CD4-positive, alpha-beta T cell treated with Interleukin-2 at 100 ng/mL for 4 hours (primary cell): ENCODE measurements at regions not wholly inside any gene's neighbourhood (a gene's known extent, or its start where the extent isn't known, plus 50 kb on each side); places are given as distances from the start of the nearest gene placed in this dataset.

ENCODE experiments used
- DNase-seq: peaks from one replicate; pipeline ENCODE4 v3.0.0-alpha.2; 2020; ENCODE audit warnings: low spot score

GRCh38 chr12:82174383-82174782 lies 183.8 kb downstream of the CCDC59 start:
- no peak for DNase-seq

DNA sequence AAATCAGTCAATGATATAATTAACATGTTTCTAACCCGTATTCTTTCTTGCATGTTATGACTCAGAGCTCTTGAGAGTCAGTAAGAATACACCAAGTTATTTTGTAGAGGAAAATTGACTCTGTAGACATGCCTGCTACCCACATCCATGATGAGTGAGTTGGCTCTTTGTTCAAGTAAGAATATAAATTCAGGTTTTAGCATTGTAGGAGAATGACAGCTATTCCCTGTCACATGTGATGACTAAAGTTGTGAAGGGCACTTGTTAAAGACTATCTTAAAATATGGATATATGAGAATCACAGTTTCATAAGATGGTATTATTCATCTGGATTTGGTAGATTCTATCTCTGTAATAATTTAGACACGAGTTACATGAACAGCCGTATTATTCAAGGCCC lies 209.1 kb downstream of the CCDC59 start:
- DNase-seq: no peak

GRCh38 chr12:82146740-82147139 lies 211.4 kb downstream of the CCDC59 start:
- DNase-seq: no peak

DNA sequence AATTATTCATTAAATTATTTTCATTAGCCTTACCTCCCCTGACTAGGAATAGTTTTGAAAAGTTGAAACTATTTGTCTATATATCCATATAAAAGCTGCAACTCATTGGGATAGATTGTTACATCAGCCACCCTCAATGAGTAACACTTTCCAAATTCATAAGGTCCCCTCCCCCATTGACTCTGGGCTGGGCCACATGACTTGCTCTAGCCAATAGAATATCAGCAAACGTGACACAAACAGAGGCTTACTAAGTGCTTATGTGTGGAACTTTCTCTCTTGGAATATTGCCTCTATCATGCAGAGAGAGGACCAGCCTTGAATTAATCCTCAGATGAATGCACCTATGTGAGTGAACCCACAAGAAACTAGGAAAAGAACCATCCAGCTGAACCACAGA lies 213.7 kb downstream of the CCDC59 start:
- DNase-seq: no peak

GRCh38 chr12:82132390-82132789 lies 225.8 kb downstream of the CCDC59 start:
- no peak for DNase-seq

- no peak for DNase-seq
Measured at GRCh38 chr12:82130762-82131161, 227.4 kb downstream of the CCDC59 start.

DNA sequence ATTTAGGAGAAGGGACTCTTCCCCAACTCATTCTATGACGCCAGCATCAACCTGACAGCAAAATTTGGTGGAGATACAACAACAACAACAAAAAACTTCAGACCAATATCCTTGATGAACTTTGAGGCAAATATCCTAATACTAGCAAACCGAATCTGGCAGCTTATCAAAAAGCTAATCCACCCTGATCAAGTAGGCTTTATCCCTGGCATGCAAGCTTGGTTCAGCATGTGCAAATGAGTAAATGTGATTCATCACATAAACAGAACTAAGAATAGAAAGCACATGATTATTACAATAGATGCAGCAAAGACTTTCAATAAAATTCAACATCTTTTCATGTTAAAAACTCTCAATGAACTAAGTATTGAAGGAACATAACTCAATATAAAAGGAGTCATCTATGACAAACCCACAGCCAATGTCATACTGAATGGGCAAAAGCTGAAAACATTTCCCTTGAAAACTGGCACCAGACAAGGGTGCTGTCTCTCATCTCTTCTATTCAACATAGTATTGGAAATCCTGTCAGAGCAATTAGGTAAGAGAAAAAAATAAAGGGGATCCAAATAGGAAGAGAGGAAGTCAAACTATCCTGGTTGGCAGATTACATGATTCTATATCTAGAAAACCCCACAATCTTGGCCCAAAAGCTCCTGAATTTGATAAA lies 233.3 kb downstream of the CCDC59 start:
- no peak for DNase-seq

DNA sequence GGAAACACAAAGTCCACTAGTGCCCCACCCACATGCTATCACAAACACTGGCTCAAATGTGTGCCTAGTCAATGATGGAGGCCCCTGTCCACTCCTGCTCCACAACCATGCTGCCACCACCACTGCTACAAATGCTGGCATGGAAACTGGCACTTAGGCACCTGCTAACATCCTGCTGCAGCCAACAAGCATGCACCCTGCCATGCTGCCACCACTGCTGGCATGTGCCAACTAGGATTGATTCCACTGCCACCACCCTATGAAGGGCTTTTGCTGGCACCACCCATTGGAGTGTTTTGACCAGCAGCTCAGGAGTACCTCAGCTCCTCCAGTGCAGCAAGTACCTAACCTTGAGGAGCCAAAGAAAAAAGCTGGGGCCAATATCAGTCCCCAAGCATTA lies 236.6 kb downstream of the CCDC59 start:
- no peak for DNase-seq

DNA sequence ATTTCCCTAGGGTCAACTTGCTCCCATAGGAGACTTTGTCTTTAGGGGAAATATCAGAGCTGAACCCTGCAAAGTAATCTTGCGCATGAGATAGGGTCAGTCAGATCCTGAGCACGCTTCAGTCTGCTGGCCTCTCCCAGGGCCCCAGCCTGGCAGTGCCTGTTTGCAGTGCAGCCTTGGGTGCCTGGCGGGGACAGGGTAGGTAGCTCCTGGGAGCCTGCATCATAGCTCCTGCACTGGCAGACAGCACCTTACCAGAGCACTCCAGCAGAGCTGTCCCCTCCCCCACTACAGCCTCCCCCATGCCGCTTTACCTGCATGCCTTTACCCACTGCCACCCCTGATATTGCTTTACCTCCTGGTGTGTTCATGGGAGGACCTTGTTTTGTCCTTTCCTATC lies 237.3 kb downstream of the CCDC59 start:
- no peak for DNase-seq

DNA sequence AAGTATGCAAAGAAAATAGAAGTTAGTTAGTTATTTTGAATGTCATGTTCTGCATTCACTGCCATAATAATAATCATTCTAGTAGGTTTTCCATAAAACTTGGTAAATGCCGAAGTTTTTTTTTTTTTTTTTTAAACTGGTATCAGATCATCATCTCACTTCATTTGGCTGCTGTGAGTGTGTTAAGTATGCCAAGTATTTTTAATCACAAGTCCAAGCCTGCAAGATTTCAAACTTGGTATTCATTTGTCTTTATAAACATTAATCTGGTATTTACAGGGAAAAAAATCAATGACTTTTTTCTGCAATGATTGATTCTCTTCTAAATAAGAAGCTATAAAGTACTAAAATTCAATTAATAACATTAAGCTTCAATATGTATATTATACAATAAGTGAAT lies 248.9 kb downstream of the CCDC59 start:
- no peak for DNase-seq

- DNase-seq: no peak
Measured at GRCh38 chr12:82108615-82109014, 249.6 kb downstream of the CCDC59 start.

GRCh38 chr12:82099216-82099615 lies 259.0 kb downstream of the CCDC59 start:
- DNase-seq: no peak

DNA sequence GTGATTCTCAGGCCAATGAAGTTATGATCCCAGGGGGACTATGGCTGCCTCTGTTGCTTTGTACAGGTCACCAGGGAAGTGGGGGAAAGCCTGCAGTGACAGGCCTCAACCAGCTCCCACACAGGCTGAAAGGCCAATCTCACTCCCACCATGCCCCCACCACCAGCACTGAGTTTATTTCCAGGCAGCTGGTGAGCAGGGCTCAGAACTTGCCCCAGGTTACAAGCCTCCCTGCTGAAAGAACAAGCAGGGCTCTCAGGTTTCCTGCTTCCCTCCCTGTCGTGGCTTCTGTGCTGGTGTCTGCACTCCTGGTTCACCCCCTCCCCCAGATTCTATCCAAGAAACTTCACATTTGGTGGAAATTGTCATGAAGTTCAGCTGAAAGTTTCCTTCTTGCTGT lies 260.3 kb downstream of the CCDC59 start:
- no peak for DNase-seq

- no peak for DNase-seq
Measured at GRCh38 chr12:82097438-82097837, 260.7 kb downstream of the CCDC59 start.

DNA sequence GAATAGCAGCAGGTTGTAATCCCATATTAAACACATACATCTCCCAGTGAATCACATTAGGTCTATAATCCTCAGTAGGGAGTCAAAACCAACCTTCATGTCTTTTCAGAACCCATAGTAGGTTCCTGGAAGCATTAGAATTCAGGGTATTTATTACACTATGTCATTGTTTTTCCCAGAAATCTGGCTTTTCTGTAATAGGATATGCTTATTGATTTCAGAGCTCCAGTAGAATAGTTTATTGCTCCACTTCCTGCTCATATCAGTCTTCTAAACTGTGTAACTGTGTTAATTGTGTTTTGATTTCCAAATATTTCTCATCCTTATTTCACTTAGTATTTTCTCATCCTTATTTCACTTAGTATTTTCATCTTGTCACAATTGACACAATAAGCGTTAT lies 268.0 kb downstream of the CCDC59 start:
- no peak for DNase-seq

GRCh38 chr12:82089369-82090121 lies 268.6 kb downstream of the CCDC59 start:
- no peak for DNase-seq

GRCh38 chr12:82082501-82082900 lies 275.7 kb downstream of the CCDC59 start:
- no peak for DNase-seq

DNA sequence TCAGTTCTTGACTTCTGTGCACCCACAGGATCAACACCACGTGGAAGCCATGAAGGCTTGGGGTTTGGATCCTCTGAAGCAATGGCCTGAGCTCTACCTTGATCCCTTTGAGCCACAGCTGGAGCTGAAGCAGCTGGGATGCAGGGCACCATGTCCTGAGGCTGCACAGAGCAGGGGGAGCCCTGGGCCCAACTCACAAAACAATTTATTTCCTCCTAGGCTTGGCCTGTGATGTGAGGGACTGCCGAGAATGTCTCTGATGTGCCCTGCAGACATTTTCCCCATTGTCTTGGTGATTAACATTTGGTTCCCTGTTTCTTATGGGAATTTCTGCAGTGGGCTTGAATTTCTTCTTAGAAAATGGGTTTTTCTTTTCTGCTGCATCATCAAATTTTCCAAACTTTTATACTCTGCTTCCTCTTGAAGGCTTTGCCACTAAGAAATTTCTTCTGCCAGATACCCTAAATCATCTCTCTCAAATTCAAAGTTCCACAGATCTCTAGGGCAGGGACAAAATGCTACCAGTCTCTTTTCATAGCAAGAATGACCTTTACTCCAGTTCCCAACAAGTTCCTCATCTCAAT lies 288.2 kb downstream of the CCDC59 start:
- no peak for DNase-seq

GRCh38 chr12:82058197-82058596 lies 299.0 kb upstream of the PPFIA2 start:
- no peak for DNase-seq

DNA sequence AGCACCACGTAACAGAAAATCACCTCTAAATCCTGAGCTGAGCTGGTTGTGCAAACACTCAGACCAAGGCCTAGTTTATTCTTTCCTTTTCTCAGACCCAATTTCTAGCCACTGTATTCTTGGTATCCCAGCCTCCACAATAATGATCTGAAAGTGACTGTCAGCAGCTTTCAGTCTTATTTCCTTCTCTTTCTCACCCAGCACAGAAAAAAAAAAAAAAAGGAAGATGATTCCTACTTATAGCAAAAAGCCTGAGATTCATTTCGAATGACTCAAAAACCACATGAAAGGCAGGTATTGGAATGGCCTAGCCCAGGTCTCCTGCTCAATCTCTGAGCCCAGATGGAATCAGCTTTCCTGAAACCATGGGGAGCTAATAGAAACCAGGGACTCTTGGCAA lies 298.6 kb upstream of the PPFIA2 start:
- DNase-seq: no peak

DNA sequence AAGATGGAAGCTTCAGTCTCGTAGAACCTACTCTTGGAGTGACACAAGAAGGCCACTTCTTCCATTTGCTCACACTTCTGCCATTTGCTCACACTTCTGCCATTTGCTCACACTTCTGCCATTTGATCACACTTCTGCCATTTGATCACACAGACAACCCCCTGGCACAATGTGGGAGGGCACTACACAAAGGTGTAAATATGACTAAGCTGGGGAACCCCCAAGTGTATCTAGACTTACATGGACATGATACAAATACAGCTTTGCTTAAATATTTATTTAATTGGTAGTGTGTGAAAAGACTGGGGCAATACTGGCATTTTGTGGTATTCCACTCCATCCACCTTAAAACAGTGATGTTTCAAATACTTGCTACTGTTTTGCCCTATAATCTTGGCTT lies 296.2 kb upstream of the PPFIA2 start:
- DNase-seq: no peak

DNA sequence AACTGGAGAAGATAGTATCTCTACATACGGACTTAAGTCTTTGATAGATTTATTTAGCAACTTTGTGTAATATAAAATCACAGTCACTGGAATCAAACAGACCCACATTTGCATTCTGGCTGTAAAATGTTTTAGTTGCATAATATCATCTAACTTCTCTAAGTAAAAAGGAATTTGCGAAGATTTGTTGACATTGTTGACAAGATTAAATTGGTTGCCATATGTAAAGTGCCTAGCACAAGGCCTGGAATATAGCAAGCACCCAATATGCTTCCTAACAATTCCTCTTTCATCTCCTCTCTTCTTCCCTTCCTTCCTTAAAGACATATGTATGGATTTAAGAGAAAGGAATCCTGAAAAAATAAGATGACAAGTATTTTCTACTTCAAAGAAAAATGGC lies 295.4 kb upstream of the PPFIA2 start:
- no peak for DNase-seq

GRCh38 chr12:82047446-82047845 lies 288.3 kb upstream of the PPFIA2 start:
- DNase-seq: no peak
